ENCODE measurements at regions not wholly inside any gene's neighbourhood (a gene's known extent, or its start where the extent isn't known, plus 50 kb on each side); places are given as distances from the start of the nearest gene placed in this dataset.

DNA sequence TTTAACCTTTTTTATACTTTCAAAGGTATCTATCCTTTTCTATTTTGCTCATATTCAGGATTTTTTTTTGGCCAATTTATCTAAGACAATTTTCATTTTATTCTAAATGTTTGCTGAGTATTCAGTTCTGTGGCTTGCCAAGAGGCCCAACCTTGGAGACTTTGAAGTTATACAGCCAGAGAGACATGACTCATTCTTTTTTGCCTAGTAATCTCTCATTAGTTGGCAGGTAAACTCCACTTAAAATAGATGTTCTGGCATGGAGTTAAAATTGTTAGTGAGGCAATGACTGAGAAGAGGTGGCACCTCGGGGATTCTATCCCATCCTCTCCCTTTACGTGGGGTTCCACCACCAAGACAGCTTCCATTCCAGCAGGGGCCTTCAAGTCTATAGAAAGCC lies 213.8 kb downstream of the KCTD12 start:
- TF ChIP-seq, protein P1, sequence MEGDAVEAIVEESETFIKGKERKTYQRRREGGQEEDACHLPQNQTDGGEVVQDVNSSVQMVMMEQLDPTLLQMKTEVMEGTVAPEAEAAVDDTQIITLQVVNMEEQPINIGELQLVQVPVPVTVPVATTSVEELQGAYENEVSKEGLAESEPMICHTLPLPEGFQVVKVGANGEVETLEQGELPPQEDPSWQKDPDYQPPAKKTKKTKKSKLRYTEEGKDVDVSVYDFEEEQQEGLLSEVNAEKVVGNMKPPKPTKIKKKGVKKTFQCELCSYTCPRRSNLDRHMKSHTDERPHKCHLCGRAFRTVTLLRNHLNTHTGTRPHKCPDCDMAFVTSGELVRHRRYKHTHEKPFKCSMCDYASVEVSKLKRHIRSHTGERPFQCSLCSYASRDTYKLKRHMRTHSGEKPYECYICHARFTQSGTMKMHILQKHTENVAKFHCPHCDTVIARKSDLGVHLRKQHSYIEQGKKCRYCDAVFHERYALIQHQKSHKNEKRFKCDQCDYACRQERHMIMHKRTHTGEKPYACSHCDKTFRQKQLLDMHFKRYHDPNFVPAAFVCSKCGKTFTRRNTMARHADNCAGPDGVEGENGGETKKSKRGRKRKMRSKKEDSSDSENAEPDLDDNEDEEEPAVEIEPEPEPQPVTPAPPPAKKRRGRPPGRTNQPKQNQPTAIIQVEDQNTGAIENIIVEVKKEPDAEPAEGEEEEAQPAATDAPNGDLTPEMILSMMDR (IDR thresholded peaks at IDR 0.05) = no peak
- TF ChIP-seq POLR2A (IDR thresholded peaks at IDR 0.05) = no peak
